ENCODE measurements at regions not wholly inside any gene's neighbourhood (a gene's known extent, or its start where the extent isn't known, plus 50 kb on each side); places are given as distances from the start of the nearest gene placed in this dataset.
"Not testable (repeated sequence)": the region's sequence is repeated elsewhere in the genome, so short reads cannot be mapped to it uniquely, and the experiment has no call there.

DNA sequence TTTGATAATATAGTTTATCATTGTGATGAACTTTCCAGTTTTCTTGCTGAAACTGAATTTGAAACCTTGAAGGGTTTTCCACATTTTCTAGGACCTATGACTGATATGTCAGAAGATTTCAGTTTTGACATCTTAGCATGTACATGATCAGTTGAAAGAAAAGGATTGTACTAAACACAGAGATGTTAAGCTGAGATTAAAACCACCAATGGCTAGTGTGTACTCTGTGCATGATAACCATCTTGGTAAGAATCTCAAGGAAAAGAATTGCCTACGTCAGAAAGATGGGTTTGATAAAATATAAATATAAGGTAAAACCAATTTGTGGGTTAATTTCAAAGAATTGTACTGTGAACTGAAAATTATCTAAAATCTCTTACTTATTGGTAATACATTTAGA is 776.4 kb downstream of the GATA3 start:
- H3K4me3 ChIP-seq (ENCODE audit: low read depth, low read length): no peak overlapping the region
- TF ChIP-seq, protein P1, sequence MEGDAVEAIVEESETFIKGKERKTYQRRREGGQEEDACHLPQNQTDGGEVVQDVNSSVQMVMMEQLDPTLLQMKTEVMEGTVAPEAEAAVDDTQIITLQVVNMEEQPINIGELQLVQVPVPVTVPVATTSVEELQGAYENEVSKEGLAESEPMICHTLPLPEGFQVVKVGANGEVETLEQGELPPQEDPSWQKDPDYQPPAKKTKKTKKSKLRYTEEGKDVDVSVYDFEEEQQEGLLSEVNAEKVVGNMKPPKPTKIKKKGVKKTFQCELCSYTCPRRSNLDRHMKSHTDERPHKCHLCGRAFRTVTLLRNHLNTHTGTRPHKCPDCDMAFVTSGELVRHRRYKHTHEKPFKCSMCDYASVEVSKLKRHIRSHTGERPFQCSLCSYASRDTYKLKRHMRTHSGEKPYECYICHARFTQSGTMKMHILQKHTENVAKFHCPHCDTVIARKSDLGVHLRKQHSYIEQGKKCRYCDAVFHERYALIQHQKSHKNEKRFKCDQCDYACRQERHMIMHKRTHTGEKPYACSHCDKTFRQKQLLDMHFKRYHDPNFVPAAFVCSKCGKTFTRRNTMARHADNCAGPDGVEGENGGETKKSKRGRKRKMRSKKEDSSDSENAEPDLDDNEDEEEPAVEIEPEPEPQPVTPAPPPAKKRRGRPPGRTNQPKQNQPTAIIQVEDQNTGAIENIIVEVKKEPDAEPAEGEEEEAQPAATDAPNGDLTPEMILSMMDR (IDR thresholded peaks at IDR 0.05; ENCODE audit: borderline replicate concordance, insufficient read depth, low read depth, low read length): no peak

DNA sequence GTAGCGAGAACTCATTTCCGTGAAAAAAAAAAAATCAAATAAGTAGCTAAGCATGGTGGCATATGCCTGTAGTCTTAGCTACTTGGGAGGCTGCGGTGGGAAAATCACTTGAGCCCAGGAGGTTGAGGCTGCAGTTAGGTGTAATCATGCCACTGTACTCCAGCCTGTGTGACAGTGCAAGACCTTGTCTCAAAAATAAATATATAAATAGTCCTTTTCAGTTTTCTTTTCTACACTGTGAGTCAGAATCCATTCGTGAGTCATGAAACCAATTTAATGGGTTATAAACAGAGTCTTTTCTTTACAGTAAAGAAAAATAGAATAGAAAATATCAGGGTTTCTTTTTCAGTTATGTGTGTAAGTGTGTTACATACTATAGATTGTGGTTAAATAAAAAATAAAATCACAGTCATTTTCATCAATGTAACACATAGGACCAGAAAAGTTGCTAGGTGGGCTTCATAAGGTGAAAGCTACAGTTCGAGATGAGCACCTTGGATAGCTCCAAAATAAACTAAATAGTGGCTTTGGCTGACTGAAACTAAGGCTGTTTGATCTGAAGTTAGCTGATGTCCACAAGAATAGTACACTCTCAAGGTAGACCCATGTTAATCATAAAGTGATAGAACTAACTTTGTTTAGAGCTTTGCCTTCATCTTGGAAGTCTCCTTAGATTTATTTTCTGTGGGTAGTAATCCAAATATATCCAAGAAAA is 781.1 kb downstream of the GATA3 start:
- no peak overlapping the region for H3K4me3 ChIP-seq (ENCODE audit: low read depth, low read length)
- TF ChIP-seq, protein P1 (IDR thresholded peaks at IDR 0.05; ENCODE audit: borderline replicate concordance, insufficient read depth, low read depth, low read length): no peak

DNA sequence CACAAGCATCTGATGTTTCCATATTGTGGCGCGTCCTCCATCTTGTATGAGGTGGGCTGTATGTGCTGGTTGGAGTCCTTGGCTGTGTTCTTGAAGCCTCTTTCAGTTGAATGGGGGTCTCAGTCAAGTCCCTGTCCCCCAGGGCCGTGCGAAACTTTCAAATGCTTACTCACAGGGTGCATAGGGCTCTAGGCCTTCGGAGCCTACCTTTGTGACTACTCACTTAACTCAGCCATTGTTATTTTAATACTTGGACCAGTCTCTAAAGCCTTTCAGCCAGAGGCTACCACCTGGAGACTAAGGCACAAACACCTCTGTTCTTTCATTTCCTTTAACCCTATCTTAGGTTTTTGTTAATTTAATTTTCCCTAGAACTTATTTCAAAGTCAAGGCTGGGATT is 785.9 kb downstream of the GATA3 start:
- no peak overlapping the region for H3K4me3 ChIP-seq (ENCODE audit: low read depth, low read length)
- TF ChIP-seq, protein P1 (IDR thresholded peaks at IDR 0.05; ENCODE audit: borderline replicate concordance, insufficient read depth, low read depth, low read length): no peak

DNA sequence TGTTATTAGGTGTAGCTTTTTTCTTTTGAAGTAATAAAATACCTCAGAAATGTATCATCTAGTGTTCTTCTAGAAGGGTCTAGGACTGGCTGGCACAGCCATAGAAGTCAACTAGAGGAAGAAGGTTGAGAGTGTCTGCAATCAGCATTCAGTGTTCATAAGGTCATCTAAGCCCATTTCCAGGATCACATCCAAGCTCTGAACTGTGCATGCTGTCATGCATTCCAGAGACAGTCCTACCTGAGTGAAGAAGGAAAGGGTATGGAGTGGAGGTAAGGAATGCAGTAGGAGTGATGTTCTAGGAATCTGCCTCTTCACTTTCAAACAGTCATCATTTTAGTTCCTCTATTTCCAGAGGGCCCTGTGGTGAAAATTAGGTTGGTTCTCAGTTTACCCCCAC is 789.7 kb downstream of the GATA3 start:
- H3K4me3 ChIP-seq (ENCODE audit: low read depth, low read length): no peak overlapping the region
- TF ChIP-seq, protein P1 (IDR thresholded peaks at IDR 0.05; ENCODE audit: borderline replicate concordance, insufficient read depth, low read depth, low read length): no peak

DNA sequence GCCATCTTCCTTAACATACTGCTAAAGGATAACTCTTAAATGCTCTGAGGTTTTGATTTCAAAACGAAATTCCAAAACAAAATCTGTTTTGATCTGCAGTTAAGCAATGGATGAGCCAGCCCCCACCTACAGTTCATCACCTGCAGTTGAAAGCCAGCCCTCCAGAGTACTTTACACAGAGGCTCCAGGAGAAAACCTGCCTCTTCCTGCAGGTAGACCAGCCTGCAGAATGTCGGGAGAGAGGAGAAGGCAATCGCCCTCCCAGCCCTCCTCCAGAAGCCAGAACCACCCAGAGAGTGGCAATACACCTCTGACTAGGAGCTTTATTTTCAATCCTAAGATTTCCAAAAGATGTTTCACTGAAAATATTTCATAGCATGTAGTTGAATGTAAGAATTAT is 798.1 kb downstream of the GATA3 start:
- TF ChIP-seq, protein P1 (IDR thresholded peaks at IDR 0.05; ENCODE audit: borderline replicate concordance, insufficient read depth, low read depth, low read length): no peak

DNA sequence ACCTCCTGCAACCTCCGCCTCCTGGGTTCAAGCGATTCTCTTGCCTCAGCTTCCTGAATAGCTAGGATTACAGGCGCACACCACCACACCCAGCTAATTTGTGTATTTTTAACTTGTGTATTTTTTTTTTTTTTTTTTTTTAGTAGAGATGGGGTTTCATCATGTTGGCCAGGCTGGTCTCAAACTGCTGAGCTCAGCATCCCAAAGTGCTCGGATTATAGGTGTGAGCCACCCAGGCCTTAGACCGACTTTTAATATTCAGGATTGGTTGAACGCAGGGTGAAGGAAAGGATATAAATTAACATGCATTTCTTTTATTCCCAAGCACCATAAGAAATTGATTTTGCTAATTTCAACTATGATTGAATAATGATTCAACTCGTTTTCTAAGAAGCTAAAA is 798.6 kb downstream of the GATA3 start:
- H3K4me3 ChIP-seq (ENCODE audit: low read depth, low read length): no peak overlapping the region
- TF ChIP-seq, protein P1 (IDR thresholded peaks at IDR 0.05; ENCODE audit: borderline replicate concordance, insufficient read depth, low read depth, low read length): no peak

More for the DNA sequence above, 798.1 kb downstream of the GATA3 start:
- H3K4me3 ChIP-seq (ENCODE audit: low read depth, low read length): no peak overlapping the region

DNA sequence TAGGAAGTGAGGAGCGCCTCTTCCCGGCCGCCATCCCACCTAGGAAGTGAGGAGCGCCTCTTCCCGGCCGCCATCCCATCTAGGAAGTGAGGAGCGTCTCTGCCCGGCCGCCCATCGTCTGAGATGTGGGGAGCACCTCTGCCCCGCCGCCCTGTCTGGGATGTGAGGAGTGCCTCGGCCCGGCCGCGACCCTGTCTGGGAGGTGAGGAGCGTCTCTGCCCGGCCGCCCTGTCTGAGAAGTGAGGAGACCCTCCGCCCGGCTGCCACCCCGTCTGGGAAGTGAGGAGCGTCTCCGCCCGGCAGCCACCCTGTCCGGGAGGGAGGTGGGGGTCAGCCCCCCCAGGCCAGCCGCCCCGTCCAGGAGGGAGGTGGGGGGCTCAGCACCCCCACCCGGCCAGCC is 814.4 kb downstream of the GATA3 start:
- H3K4me3 ChIP-seq (ENCODE audit: low read depth, low read length): not testable (repeated sequence)

Data from GM12875 (cell line).